Right cardiac atrium (tissue), 5 donors: ENCODE measurements at regions not wholly inside any gene's neighbourhood (a gene's known extent, or its start where the extent isn't known, plus 50 kb on each side); places are given as distances from the start of the nearest gene placed in this dataset.
A peak's percentile ranks its signal among the peaks of the same experiment; 100 is the strongest.

Experiments used
- ATAC-seq, 2 donors: fragments of 200-7000 bp; cut with Tn5 transposase; one replicate each; pipeline versions ENCODE4 v1.8.0 to v1.9.1; 2020; ENCODE audit warnings: moderate library complexity in 2 of 2, mild to moderate bottlenecking in 1 of 2
- DNase-seq, 3 donors: peaks; one replicate each; pipeline ENCODE4 v3.0.0-alpha.2; 2020
- H3K27ac ChIP-seq: one replicate; pipeline ENCODE4 v1.5.1; 2013; ENCODE audit warnings: mild to moderate bottlenecking, low read length, control low read depth, moderate library complexity
- H3K27me3 ChIP-seq: one replicate; pipeline ENCODE4 v1.6.1; 2013; ENCODE audit not compliant: control insufficient read depth, insufficient read depth
- H3K4me1 ChIP-seq: one replicate; pipeline ENCODE4 v1.6.1; 2013; ENCODE audit warnings: low read length; ENCODE audit not compliant: control insufficient read depth, insufficient read depth
- H3K4me3 ChIP-seq: one replicate; pipeline ENCODE4 v1.5.1; 2013; ENCODE audit warnings: low read length, control low read depth
- H3K9me3 ChIP-seq: one replicate; pipeline ENCODE4 v1.6.1; 2013; ENCODE audit warnings: low read length; ENCODE audit not compliant: control insufficient read depth
- WGBS: extraction: QIAGEN DNeasy Blood & Tissue Kit; methylation state at CpG from one replicate; pipeline ENCODE4 v1.1.7; 2013; 5-methylcytosine and 5-hydroxymethylcytosine counted together
- intact Hi-C, 4 donors: fragments of 100-400 bp; cut with DNase I; formaldehyde crosslinking; loops; one replicate each; pipeline versions ENCODE4 v1.11.0 to v1.14.0; 2022 to 2023
- donor health status: healthy with polysubstance abuse.
- donor health status: DM: no; HTN: yes; CAD: no.
- donor health status: DM: no; HTN: no; CAD: no.
- donor health status: DM: no; HTN: yes; CAD: no; lungs with severe emphysema.
- donor health status: DM: yes; HTN: yes; CAD: no.

GRCh38 chr4:29948451-29948850 lies 771.7 kb upstream of the PCDH7 start:
- intact Hi-C loops = no loop called here
- Histone ChIP-seq H3K27ac (no peak overlapping the region), H3K4me3 (no peak overlapping the region), H3K27me3 (no peaks in the 10 kb centered on the region), H3K9me3 (no peaks in the 10 kb centered on the region), H3K4me1 (no peaks in the 10 kb centered on the region)
- DNase-seq (no peak), ATAC-seq (no peak)
- WGBS = 79% methylated on average over 2 of the region's 2 CpGs

- intact Hi-C loops = no loop called here
- Histone ChIP-seq H3K4me1 (no peaks in the 10 kb centered on the region), H3K9me3 (no peaks in the 10 kb centered on the region), H3K4me3 (no peak overlapping the region), H3K27ac (no peak overlapping the region), H3K27me3 (no peaks in the 10 kb centered on the region)
- ATAC-seq (no peak), DNase-seq (no peak)
These were observed 771.3 kb upstream of the PCDH7 start for GRCh38 chr4:29948858-29949257.

GRCh38 chr4:29966386-29966785 lies 753.8 kb upstream of the PCDH7 start:
- intact Hi-C loops = no loop called here
- Histone ChIP-seq H3K27me3 (no peaks in the 10 kb centered on the region), H3K4me1 (no peaks in the 10 kb centered on the region), H3K4me3 (no peak overlapping the region), H3K27ac (no peak overlapping the region), H3K9me3 (no peaks in the 10 kb centered on the region)
- DNase-seq (no peak), ATAC-seq (no peak)
- 59% methylated on average over 2 of the region's 2 CpGs for WGBS

- no peaks in the 10 kb centered on the region for H3K27me3 ChIP-seq
- H3K4me1 ChIP-seq = no peaks in the 10 kb centered on the region
- intact Hi-C loops = no loop called here
- DNase-seq (no peak), ATAC-seq (no peak)
- H3K27ac ChIP-seq = no peak overlapping the region
- WGBS = 60% methylated on average over 2 of the region's 2 CpGs
- no peak overlapping the region for H3K4me3 ChIP-seq
- H3K9me3 ChIP-seq = no peaks in the 10 kb centered on the region
These were observed 749.5 kb upstream of the PCDH7 start for GRCh38 chr4:29970626-29971025.

GRCh38 chr4:29972121-29972520 lies 748.0 kb upstream of the PCDH7 start:
- Histone ChIP-seq H3K27ac (no peak overlapping the region), H3K9me3 (no peaks in the 10 kb centered on the region), H3K27me3 (no peaks in the 10 kb centered on the region), H3K4me1 (no peaks in the 10 kb centered on the region), H3K4me3 (no peak overlapping the region)
- intact Hi-C loops = no loop called here
- WGBS = 88% methylated on average over 3 of the region's 3 CpGs
- DNase-seq (no peak), ATAC-seq (no peak)

- 88% methylated on average over 3 of the region's 3 CpGs for WGBS
These were observed 736.3 kb upstream of the PCDH7 start for GRCh38 chr4:29983890-29984289.

GRCh38 chr4:30001628-30002027 lies 718.5 kb upstream of the PCDH7 start:
- no peaks in the 10 kb centered on the region for H3K9me3 ChIP-seq
- no peak for ATAC-seq
- WGBS = 68% methylated on average over 1 of the region's 1 CpG
- H3K27ac ChIP-seq = no peak overlapping the region
- no peak for DNase-seq
- no peaks in the 10 kb centered on the region for H3K4me1 ChIP-seq
- no peaks in the 10 kb centered on the region for H3K27me3 ChIP-seq
- H3K4me3 ChIP-seq = no peak overlapping the region
- intact Hi-C loops = no loop called here

More at GRCh38 chr4:29983890-29984289, 736.3 kb upstream of the PCDH7 start:
- no peaks in the 10 kb centered on the region for H3K27me3 ChIP-seq
- DNase-seq = peak in 1 of 3 donors; percentile 11
- H3K4me1 ChIP-seq = no peaks in the 10 kb centered on the region
- H3K27ac ChIP-seq = no peak overlapping the region
- no peak overlapping the region for H3K4me3 ChIP-seq
- intact Hi-C loops = no loop called here
- no peak for ATAC-seq
- no peaks in the 10 kb centered on the region for H3K9me3 ChIP-seq

GRCh38 chr4:30002341-30002740 lies 717.8 kb upstream of the PCDH7 start:
- H3K9me3 ChIP-seq = no peaks in the 10 kb centered on the region
- ATAC-seq = no peak
- 74% methylated on average over 3 of the region's 3 CpGs for WGBS
- no peak for DNase-seq
- no peak overlapping the region for H3K4me3 ChIP-seq
- intact Hi-C loops = no loop called here
- no peak overlapping the region for H3K27ac ChIP-seq
- no peaks in the 10 kb centered on the region for H3K27me3 ChIP-seq
- H3K4me1 ChIP-seq = no peaks in the 10 kb centered on the region

GRCh38 chr4:30005995-30006394 lies 714.2 kb upstream of the PCDH7 start:
- Histone ChIP-seq H3K9me3 (no peaks in the 10 kb centered on the region), H3K4me3 (no peak overlapping the region), H3K27ac (no peak overlapping the region), H3K27me3 (no peaks in the 10 kb centered on the region), H3K4me1 (no peaks in the 10 kb centered on the region)
- intact Hi-C loops = no loop called here
- 83% methylated on average over 4 of the region's 4 CpGs for WGBS
- ATAC-seq (no peak), DNase-seq (no peak)

GRCh38 chr4:30024526-30024925 lies 695.6 kb upstream of the PCDH7 start:
- intact Hi-C loops = no loop called here
- WGBS = 60% methylated on average over 2 of the region's 2 CpGs
- ATAC-seq (no peak), DNase-seq (no peak)
- no peaks in the 10 kb centered on the region for H3K4me1 ChIP-seq
- no peaks in the 10 kb centered on the region for H3K27me3 ChIP-seq
- H3K4me3 ChIP-seq = no peak overlapping the region
- H3K27ac ChIP-seq = no peak overlapping the region
- no peaks in the 10 kb centered on the region for H3K9me3 ChIP-seq

GRCh38 chr4:30028826-30029225 lies 691.3 kb upstream of the PCDH7 start:
- intact Hi-C loops = no loop called here
- H3K4me3 ChIP-seq = no peak overlapping the region
- no peak for DNase-seq
- H3K27me3 ChIP-seq = no peaks in the 10 kb centered on the region
- no peak for ATAC-seq
- no peak overlapping the region for H3K27ac ChIP-seq
- no peaks in the 10 kb centered on the region for H3K4me1 ChIP-seq
- H3K9me3 ChIP-seq = no peaks in the 10 kb centered on the region

GRCh38 chr4:30056016-30056766 lies 664.0 kb upstream of the PCDH7 start:
- Histone ChIP-seq H3K4me1 (no peaks in the 10 kb centered on the region), H3K27ac (no peak overlapping the region), H3K27me3 (no peaks in the 10 kb centered on the region), H3K4me3 (no peak overlapping the region), H3K9me3 (no peaks in the 10 kb centered on the region)
- DNase-seq = no peak
- ATAC-seq = no peak
- WGBS = 83% methylated on average over 5 of the region's 5 CpGs
- intact Hi-C loops = no loop called here
